HG02973 (cell line): ENCODE measurements at regions not wholly inside any gene's neighbourhood (a gene's known extent, or its start where the extent isn't known, plus 50 kb on each side); places are given as distances from the start of the nearest gene placed in this dataset.
"Not testable (repeated sequence)": the region's sequence is repeated elsewhere in the genome, so short reads cannot be mapped to it uniquely, and the experiment has no call there.

Experiments
- ATAC-seq: cut with Tn5 transposase; IDR thresholded peaks from one replicate; pipeline ENCODE4 v1.9.1; 2021; ENCODE audit warnings: moderate library complexity; ENCODE audit not compliant: unreplicated experiment

GRCh38 chr10:124155781-124156435 is 62.5 kb upstream of the CHST15 start:
- no peak for ATAC-seq

DNA sequence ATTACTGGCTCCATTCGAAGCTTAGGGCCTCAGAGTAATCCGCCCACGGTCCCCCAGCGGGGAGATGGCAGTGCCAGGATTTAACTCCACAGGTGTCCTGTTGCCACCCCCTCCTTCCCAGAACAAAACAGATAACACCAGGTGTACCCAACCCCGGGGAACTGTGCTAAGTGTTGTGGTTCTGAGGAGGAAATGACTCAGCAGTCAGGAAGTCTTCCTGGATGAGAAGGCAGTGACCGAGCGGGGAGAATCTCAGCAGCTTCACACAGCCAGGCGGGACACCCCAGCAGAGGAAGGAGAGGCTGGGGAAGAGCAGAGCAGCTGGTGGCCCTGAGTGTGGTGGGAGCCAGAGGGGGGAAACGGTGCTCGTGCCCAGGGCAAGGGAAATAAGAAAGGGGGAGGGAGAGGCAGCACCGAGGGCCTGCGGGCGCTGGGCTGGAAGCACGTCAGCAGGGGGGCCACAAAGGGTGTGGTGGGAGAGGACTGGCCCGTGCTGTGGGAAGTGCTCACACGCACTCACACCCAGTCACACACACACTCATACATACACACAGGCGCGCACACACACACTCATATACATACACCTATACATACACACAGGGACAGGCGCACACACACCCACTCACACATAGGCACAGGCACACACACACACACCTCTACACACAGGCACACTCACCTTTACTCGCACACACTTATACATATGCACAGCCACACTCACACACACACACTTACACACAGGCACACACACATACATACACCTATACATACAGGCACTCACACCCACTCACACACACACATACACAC is 59.8 kb upstream of the CHST15 start:
- peak; percentile 72 for ATAC-seq

- ATAC-seq: no peak
These were observed 59.0 kb upstream of the CHST15 start for GRCh38 chr10:124152139-124153022.

DNA sequence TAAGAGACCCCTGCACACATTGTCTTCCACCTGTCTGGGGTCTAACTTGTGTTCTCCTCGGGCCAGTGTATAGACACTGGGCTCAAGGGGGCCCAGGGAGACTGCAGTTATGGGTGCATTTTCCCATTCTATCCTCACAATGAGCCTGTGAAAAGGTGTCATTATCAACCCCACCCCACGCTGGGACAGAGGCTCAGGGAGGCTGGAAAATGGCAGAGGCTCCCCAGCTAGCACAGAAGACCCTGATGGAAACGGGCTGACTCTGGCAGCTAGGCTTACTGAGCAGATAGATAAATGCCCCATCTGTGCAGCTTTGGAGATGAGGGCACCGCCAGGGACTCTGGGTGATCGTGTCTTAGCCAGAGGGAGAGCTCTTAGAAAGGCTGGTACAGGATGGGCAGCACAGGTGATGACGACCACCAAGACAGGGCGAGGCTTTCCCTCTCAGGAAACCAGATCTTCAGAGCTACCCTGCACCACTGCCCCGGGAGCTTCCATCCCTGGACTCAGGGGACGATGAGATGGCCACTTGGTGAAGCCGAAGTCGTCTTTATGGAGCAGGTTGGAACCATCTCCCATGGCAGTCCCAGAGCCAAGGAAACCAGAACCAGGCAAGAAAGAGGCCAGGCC is 58.2 kb upstream of the CHST15 start:
- ATAC-seq: no peak

DNA sequence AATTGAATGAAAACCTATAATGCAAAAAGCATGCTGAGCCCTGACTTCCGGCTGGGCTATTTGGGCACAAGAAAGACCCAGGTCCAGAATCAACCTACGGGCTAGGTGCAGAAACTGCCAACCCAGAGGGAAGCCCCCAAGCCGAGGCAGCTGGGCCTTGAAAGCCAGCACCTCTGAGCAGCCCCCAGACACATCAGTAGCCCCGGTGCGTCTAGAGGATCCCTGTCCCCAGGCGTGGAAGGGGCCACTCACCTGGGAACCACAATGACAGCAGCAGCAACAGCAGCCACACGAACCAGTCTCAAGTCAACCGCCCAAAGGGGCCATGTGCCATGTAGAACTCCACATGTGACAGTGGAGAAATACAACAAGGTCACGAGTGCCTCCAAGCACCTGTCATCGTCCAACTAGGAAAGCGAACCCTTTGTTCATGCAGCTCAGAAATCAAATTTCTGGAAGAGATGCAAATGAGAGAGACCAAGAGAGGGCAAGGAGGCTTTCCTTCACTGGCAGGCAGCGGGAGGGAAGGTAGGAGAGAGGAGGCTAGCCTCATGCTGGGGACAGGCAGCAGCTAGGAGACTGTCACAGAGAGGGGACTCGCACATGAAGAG is 57.5 kb upstream of the CHST15 start:
- ATAC-seq: no peak

- ATAC-seq: no peak
These were observed 56.9 kb upstream of the CHST15 start for GRCh38 chr10:124150189-124150806.

DNA sequence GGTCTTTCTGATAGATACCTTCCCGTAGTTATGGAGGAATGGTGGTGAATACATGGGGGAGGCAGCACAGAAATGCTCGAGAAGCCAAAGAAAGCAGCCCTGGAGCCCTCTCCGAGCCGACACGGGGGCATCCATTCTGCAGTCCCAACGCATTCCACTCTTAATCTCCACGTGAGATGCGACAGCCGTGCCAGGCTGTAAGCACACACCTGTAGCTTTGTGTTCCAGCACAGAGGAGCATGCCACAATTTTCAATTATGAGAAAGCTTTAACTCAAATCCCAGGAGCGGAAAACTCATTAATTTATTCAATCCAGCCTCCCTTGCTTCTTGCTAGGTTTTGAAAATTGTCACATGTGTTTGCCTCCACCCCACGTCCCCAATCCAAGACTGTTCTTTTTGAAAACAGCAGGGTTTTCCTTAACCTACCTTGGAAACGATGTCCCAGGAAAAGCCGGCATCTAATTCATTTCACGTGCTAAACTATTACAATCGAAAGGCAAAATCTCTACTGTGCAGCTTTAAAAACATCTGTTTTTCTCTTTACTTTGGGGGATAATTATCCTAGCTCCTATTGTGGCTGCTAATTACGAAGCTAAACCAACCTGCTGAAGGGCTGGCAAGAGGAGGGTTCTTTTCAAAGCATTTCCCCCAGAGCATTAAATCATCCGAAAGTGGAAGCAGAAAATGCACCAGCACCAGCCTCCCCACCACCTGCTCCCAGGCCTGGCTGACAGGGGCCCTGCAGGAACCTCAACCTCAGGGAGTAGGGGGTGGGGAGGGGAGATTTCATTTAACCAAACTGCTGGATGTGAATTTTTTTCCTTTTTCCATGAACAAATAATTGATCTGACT is 56.0 kb upstream of the CHST15 start:
- ATAC-seq: no peak

GRCh38 chr10:124148509-124149188 is 55.3 kb upstream of the CHST15 start:
- not testable (repeated sequence) for ATAC-seq

DNA sequence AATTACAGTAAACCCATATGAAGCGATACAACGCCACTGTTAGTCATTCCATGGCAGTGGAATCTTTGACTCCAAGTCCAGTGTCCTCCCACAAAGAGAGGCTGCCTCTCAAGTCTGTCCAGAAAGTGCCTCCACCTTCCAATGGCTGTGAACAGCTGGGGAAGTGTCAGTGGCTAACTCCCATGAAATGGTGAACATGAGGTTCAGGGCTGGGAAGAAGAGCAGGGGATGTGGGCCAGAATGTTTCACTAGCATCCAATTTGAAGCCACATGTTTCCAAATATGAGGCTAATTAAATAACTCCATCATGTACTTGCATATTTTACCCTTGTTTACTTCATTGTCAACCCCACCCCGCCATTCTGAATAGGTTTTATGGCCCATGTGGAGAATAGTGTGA is 53.1 kb upstream of the CHST15 start:
- no peak for ATAC-seq

DNA sequence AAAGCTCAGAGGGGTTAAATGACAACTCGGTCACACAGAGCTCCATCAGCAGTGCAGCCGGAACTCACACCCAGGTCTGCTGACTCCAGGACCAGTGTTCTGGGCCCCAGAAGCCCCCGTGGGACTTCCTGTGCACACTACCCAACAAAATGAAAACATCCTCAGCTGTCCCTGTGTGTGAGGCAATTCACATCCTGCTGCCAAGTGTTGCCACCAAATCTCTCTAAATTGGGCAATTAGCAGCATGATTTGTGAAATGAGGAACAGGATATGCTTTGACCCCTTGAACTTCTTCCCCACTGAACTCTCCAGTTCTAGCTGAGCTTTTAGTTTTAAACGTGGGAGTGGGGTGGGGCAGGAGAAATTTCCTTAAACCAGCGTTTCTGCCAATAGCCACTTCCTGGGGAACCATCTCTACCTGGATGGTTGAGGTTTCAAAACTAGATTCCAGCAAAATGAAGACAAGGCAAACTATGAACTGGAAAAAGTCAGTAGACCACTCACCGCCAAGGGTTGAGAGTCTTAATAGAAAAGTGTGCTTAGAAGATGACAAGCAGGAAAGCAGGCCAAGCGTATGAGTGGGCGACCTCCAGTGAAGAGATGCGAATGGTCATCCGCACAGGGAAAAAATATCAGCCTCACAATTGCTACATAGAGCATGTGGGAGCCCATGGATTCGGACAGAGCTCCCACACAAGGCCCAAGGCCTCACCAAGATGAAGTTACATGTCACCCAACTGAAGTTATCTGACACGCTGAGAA is 51.9 kb upstream of the CHST15 start:
- ATAC-seq: no peak

GRCh38 chr10:124144536-124144935 is 51.1 kb upstream of the CHST15 start:
- ATAC-seq: no peak

GRCh38 chr10:124143721-124144120 is 50.3 kb upstream of the CHST15 start:
- ATAC-seq: no peak
